ENCODE measurements at regions not wholly inside any gene's neighbourhood (a gene's known extent, or its start where the extent isn't known, plus 50 kb on each side); places are given as distances from the start of the nearest gene placed in this dataset.

DNA sequence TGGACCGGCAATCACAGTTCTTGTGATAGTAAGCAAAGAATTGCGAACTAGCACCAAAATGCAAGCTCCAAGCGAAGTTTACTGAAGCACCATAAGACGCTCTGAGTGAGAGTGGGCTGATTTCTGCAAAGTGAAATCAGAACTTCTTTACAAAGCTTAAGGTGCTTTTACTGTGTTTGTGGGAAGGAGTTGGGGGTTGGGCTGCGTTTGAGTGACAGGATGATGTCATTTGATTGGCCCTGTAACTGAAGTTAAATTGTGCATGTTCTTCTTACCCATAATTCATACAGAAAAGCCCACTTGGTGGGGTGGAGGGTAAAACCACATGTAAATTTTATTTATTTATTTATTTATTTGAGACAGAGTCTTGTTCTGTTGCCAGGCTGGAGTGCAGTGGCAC is 970.6 kb upstream of the CDH18 start:
- TF ChIP-seq EZH2 (IDR thresholded peaks at IDR 0.05; ENCODE audit: insufficient read depth, poor library complexity, severe bottlenecking) (no peak), EZH2phosphoT487 (IDR thresholded peaks at IDR 0.05; ENCODE audit: insufficient read depth, low read depth) (no peak)
